ENCODE measurements at regions not wholly inside any gene's neighbourhood (a gene's known extent, or its start where the extent isn't known, plus 50 kb on each side); places are given as distances from the start of the nearest gene placed in this dataset.

GRCh38 chr2:205849136-205849535, 166.8 kb downstream of the NRP2 start:
- H3K4me1 ChIP-seq, result peaks cover 0 to 19% (median 15%) of the 10 kb centered on the region in 4 donors
- TF ChIP-seq EP300 (IDR thresholded peaks at IDR 0.05) (no peak), CTCF (IDR thresholded peaks at IDR 0.05) (no peak)
- 66 to 69% methylated on average over 5 of the region's 5 CpGs for WGBS, 2 donors
- no peak for DNase-seq
- no peaks in the 10 kb centered on the region for H3K36me3 ChIP-seq
- H3K4me3 ChIP-seq, result no peak overlapping the region
- intact Hi-C loops (cut with DNase I), result no loop called here
- H3K27me3 ChIP-seq, result no peaks in the 10 kb centered on the region
- H3K27ac ChIP-seq, result no peak overlapping the region
- H3K9me3 ChIP-seq, result no peaks in the 10 kb centered on the region

- intact Hi-C loops (cut with DNase I), result no loop called here
- Histone ChIP-seq H3K4me3 (no peak overlapping the region), H3K27me3 (no peaks in the 10 kb centered on the region), H3K4me1 (peaks cover 0 to 19% (median 15%) of the 10 kb centered on the region in 4 donors), H3K27ac (no peak overlapping the region), H3K9me3 (no peaks in the 10 kb centered on the region), H3K36me3 (no peaks in the 10 kb centered on the region)
- DNase-seq, result no peak
- no peak for TF ChIP-seq EP300 (IDR thresholded peaks at IDR 0.05)
- TF ChIP-seq POLR2A (IDR thresholded peaks at IDR 0.05), result no peak
- no peak for TF ChIP-seq CTCF (IDR thresholded peaks at IDR 0.05)
- 67 to 73% methylated on average over 4 of the region's 4 CpGs for WGBS, 2 donors
These were observed 166.3 kb downstream of the NRP2 start for GRCh38 chr2:205848601-205849000.

Data from sigmoid colon (tissue), 6 donors.